Osteoblast (primary cell): ENCODE measurements at regions not wholly inside any gene's neighbourhood (a gene's known extent, or its start where the extent isn't known, plus 50 kb on each side); places are given as distances from the start of the nearest gene placed in this dataset.
A peak's percentile ranks its signal among the peaks of the same experiment; 100 is the strongest.

Source experiments
- DNase-seq: peaks from one replicate; pipeline ENCODE4 v3.0.0; 2011; ENCODE audit warnings: low spot score, mixed read lengths; ENCODE audit not compliant: insufficient read length; ENCODE audit errors: missing footprints
- H2AFZ ChIP-seq: 2 replicates; pipeline ENCODE4 v1.6.0; 2011; ENCODE audit warnings: mild to moderate bottlenecking, low read length
- H3K27ac ChIP-seq: 2 replicates; pipeline ENCODE4 v1.5.1; 2011; ENCODE audit warnings: mild to moderate bottlenecking, low read depth, low read length, moderate library complexity
- H3K27me3 ChIP-seq: 2 replicates; pipeline ENCODE4 v1.6.0; 2012; ENCODE audit warnings: mild to moderate bottlenecking, control low read depth, inconsistent platforms, low read length, moderate library complexity; ENCODE audit not compliant: insufficient read depth
- H3K36me3 ChIP-seq: 2 replicates; pipeline ENCODE4 v1.5.1; 2011; ENCODE audit warnings: mild to moderate bottlenecking, low read length, control low read depth, moderate library complexity; ENCODE audit not compliant: insufficient read depth
- H3K4me1 ChIP-seq: 2 replicates; pipeline ENCODE4 v1.5.1; 2011; ENCODE audit warnings: mild to moderate bottlenecking, low read length, control low read depth, moderate library complexity; ENCODE audit not compliant: insufficient read depth
- H3K4me2 ChIP-seq: 2 replicates; pipeline ENCODE4 v1.6.0; 2011; ENCODE audit warnings: mild to moderate bottlenecking, low read length; ENCODE audit not compliant: insufficient read depth
- H3K4me3 ChIP-seq: fragments of 200-600 bp; sonication (generic); 3 replicates; pipeline ENCODE4 v1.5.1; 2012; ENCODE audit warnings: mild to moderate bottlenecking, low read length, inconsistent platforms; ENCODE audit not compliant: insufficient read depth
- H3K79me2 ChIP-seq: 2 replicates; pipeline ENCODE4 v1.6.0; 2012; ENCODE audit warnings: mild to moderate bottlenecking, low read length, control low read depth, inconsistent platforms; ENCODE audit not compliant: insufficient read depth
- H3K9me3 ChIP-seq: 2 replicates; pipeline ENCODE4 v1.5.1; 2011; ENCODE audit warnings: low read depth, low read length, control low read depth
- H4K20me1 ChIP-seq: 2 replicates; pipeline ENCODE4 v1.6.0; 2012; ENCODE audit warnings: mild to moderate bottlenecking, low read length, control low read depth; ENCODE audit not compliant: insufficient read depth
- TF ChIP-seq, protein P1 (sequence below): IDR thresholded peaks from 2 replicates; pipeline ENCODE4 v1.5.1; 2011; ENCODE audit warnings: mild to moderate bottlenecking, low read depth, low read length, moderate library complexity; ENCODE audit errors: extremely low read depth

DNA sequence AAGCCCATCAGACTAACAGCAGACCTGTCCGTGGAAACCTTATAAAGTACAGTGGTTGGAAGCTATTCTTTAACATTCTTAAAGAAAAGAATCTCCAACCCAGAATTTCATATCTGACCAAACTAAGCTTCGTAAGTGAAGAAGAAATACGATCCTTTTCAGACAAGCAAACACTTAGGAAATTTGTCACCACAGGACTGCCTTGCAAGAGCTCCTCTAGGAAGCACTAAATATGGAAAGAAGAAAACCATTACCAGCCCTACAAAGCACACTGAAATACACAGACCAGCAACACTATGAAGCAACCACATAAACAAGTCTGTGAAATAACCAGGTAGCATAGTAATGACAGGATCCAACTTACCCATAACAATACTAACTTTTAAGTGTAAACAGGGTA is 177.7 kb upstream of the PRSS1 start:
- H3K4me2 ChIP-seq = no peak overlapping the region
- TF ChIP-seq, protein P1, sequence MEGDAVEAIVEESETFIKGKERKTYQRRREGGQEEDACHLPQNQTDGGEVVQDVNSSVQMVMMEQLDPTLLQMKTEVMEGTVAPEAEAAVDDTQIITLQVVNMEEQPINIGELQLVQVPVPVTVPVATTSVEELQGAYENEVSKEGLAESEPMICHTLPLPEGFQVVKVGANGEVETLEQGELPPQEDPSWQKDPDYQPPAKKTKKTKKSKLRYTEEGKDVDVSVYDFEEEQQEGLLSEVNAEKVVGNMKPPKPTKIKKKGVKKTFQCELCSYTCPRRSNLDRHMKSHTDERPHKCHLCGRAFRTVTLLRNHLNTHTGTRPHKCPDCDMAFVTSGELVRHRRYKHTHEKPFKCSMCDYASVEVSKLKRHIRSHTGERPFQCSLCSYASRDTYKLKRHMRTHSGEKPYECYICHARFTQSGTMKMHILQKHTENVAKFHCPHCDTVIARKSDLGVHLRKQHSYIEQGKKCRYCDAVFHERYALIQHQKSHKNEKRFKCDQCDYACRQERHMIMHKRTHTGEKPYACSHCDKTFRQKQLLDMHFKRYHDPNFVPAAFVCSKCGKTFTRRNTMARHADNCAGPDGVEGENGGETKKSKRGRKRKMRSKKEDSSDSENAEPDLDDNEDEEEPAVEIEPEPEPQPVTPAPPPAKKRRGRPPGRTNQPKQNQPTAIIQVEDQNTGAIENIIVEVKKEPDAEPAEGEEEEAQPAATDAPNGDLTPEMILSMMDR = no peak
- H3K27me3 ChIP-seq = no peaks in the 10 kb centered on the region
- H4K20me1 ChIP-seq = no peaks in the 10 kb centered on the region
- H3K36me3 ChIP-seq = no peaks in the 10 kb centered on the region
- H3K9me3 ChIP-seq = no peaks in the 10 kb centered on the region
- no peaks in the 10 kb centered on the region for H3K79me2 ChIP-seq
- no peak overlapping the region for H3K27ac ChIP-seq
- no peak for DNase-seq
- no peak overlapping the region for H3K4me3 ChIP-seq
- H2AFZ ChIP-seq = peak overlapping the region; percentile 22
- H3K4me1 ChIP-seq = peaks cover 23% of the 10 kb centered on the region

DNA sequence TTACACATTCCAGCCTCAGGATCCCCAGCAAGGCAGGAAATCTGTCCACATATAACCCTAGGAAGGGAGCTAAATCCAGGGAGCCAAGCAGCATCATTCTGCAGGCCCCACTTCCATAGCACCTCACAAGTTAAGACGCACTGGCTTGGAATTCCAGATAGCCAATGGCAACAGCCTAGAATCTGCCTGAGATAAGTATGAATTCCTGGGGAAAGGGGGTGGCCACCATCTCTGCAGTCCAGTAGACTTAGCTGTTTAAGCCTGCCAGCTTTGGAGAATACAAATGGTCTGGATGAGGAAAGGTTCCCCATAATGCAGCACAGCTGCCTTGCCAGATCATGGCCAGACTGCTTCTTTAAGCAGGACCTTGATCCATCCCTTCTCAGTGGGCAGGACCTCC is 179.4 kb upstream of the PRSS1 start:
- H3K4me1 ChIP-seq = peaks cover 23% of the 10 kb centered on the region
- no peaks in the 10 kb centered on the region for H3K9me3 ChIP-seq
- no peak overlapping the region for H3K4me3 ChIP-seq
- peak overlapping the region; percentile 63 for H2AFZ ChIP-seq
- no peaks in the 10 kb centered on the region for H3K27me3 ChIP-seq
- peak overlapping the region; percentile 51 for H3K27ac ChIP-seq
- peak; percentile 36 for DNase-seq
- no peaks in the 10 kb centered on the region for H3K36me3 ChIP-seq
- no peak overlapping the region for H3K4me2 ChIP-seq
- H3K79me2 ChIP-seq = no peaks in the 10 kb centered on the region
- TF ChIP-seq, protein P1 = no peak
- no peaks in the 10 kb centered on the region for H4K20me1 ChIP-seq

DNA sequence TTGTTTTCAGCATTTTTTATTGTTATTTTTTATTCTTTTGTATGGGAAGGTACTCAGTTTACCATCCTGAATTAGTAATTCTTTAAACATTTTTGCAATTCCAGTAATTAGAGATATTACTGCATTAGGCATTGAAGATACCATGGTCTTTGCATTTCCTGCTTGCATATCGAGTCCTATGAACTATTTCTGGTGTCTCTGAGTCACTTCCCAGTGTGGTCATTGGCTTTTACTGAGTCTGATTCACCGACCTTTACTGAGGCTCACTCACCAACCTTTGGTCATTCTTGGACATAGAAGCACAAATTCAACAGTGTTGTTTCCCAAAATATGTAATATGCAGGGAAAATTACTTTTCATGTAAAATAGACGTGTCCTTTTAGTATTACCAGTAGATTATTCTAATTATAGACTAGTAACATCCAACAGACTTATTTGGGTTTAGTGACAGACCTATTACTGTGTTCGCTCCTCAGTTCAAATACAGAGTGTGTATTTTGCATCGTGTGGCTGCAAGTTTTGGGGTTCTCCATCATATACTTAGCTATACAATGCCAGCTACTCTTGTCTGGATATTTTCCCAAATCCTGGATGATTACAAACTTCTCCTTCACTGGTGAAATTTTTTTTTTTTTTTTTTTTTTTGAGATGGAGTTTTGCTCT is 180.7 kb upstream of the PRSS1 start:
- Histone ChIP-seq H3K27me3 (no peaks in the 10 kb centered on the region), H3K9me3 (no peaks in the 10 kb centered on the region), H3K27ac (peak overlapping the region; percentile 65), H2AFZ (no peak overlapping the region), H3K36me3 (no peaks in the 10 kb centered on the region), H3K4me1 (peaks cover 32% of the 10 kb centered on the region), H4K20me1 (no peaks in the 10 kb centered on the region), H3K4me2 (peak overlapping the region; percentile 25), H3K4me3 (no peak overlapping the region), H3K79me2 (no peaks in the 10 kb centered on the region)
- peak; percentile 97 for DNase-seq
- TF ChIP-seq, protein P1 = no peak

DNA sequence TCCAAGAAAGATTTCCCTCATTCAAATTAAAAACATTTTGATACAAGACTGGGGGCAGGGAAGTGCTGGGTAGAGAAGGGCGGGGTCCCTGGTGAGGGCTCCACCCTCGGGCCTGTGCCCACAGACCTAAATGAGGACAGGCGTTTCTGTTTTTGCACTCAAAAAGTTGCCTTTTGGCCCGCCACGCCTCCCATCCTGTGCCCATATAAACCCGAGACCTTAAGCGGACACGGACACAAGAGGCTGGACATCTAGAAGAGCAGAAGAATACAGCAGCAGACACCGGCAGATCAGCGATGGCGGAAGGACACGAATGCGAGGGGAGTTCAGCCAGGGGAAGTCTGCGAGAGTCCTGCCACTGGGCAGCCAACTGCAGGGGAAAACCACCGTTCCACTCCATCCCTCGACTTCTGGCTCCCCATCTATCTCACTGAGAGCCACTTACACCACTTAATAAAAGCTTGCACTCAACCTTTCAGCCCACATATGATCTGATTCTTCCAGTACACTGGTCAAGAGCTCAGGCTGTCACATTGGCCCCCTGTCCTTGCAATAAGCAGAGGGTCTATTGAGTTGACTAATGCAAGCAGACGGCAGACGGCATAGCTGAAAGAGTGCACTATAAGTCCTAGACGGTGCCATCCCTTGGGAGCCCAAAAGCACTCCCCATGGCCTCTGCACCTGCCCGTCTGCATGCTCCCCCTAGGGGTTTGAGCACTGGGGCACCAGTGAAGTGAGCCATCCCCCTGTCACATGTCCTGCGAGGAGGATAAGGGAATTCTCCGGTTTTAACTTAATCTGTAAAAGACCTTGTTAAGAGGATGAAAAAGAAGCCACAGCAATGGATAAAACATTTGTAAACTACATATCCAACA is 181.8 kb upstream of the PRSS1 start:
- Histone ChIP-seq H3K9me3 (no peaks in the 10 kb centered on the region), H3K4me1 (peaks cover 43% of the 10 kb centered on the region), H2AFZ (no peak overlapping the region), H3K36me3 (no peaks in the 10 kb centered on the region), H3K79me2 (no peaks in the 10 kb centered on the region), H3K4me2 (no peak overlapping the region), H4K20me1 (no peaks in the 10 kb centered on the region), H3K27ac (no peak overlapping the region), H3K4me3 (no peak overlapping the region), H3K27me3 (no peaks in the 10 kb centered on the region)
- DNase-seq = no peak
- TF ChIP-seq, protein P1 = no peak
